Parathyroid adenoma (tissue), 2 donors: ENCODE measurements at regions not wholly inside any gene's neighbourhood (a gene's known extent, or its start where the extent isn't known, plus 50 kb on each side); places are given as distances from the start of the nearest gene placed in this dataset.

Experiments used
- H2AFZ ChIP-seq: fragments of 300-600 bp; sonication (generic); one replicate; pipeline ENCODE4 v1.7.0; 2017; ENCODE audit warnings: antibody characterized with exemption, mild to moderate bottlenecking
- H3K27ac ChIP-seq: fragments of 300-600 bp; sonication (generic); one replicate; pipeline ENCODE4 v1.7.0; 2017
- H3K27me3 ChIP-seq: fragments of 300-600 bp; sonication (generic); one replicate; pipeline ENCODE4 v1.7.0; 2017; ENCODE audit warnings: low read length; ENCODE audit not compliant: control insufficient read depth, insufficient read depth
- H3K36me3 ChIP-seq: fragments of 300-600 bp; sonication (generic); one replicate; pipeline ENCODE4 v1.7.0; 2017; ENCODE audit warnings: low read length; ENCODE audit not compliant: control insufficient read depth, insufficient read depth
- H3K4me1 ChIP-seq: fragments of 300-600 bp; sonication (generic); one replicate; pipeline ENCODE4 v1.7.0; 2017; ENCODE audit warnings: control low read depth
- H3K4me2 ChIP-seq: fragments of 300-600 bp; sonication (generic); one replicate; pipeline ENCODE4 v1.7.0; 2017; ENCODE audit warnings: low read length
- H3K4me3 ChIP-seq: fragments of 300-600 bp; sonication (generic); one replicate; pipeline ENCODE4 v1.7.0; 2017; ENCODE audit warnings: low read depth, low read length
- H3K79me2 ChIP-seq: fragments of 300-600 bp; sonication (generic); one replicate; pipeline ENCODE4 v1.7.0; 2017; ENCODE audit warnings: control low read depth
- H3K9ac ChIP-seq: fragments of 300-600 bp; sonication (generic); one replicate; pipeline ENCODE4 v1.7.0; 2017; ENCODE audit warnings: mild to moderate bottlenecking
- H3K9me3 ChIP-seq: fragments of 300-600 bp; sonication (generic); one replicate; pipeline ENCODE4 v1.7.0; 2017; ENCODE audit warnings: low read length; ENCODE audit not compliant: control insufficient read depth
- CTCF ChIP-seq: fragments of 300-600 bp; sonication (generic); IDR thresholded peaks from one replicate; pipeline ENCODE4 v1.7.0; 2017; ENCODE audit warnings: antibody characterized with exemption, mild to moderate bottlenecking
- donor health status: primary hyperparathyroidism.

GRCh38 chr21:39046236-39046916, 136.9 kb downstream of the PSMG1 start:
- Histone ChIP-seq H3K9me3 (no peaks in the 10 kb centered on the region), H3K4me1 (no peaks in the 10 kb centered on the region), H3K9ac (no peak overlapping the region), H3K4me2 (no peak overlapping the region), H2AFZ (no peak overlapping the region), H3K36me3 (no peaks in the 10 kb centered on the region), H3K27ac (no peak overlapping the region), H3K4me3 (no peak overlapping the region), H3K27me3 (no peaks in the 10 kb centered on the region), H3K79me2 (no peaks in the 10 kb centered on the region)
- no peak for TF ChIP-seq CTCF

GRCh38 chr21:39041816-39042215, 141.4 kb downstream of the PSMG1 start:
- TF ChIP-seq CTCF = no peak
- no peaks in the 10 kb centered on the region for H3K4me1 ChIP-seq
- no peak overlapping the region for H3K4me2 ChIP-seq
- H3K27ac ChIP-seq = no peak overlapping the region
- no peaks in the 10 kb centered on the region for H3K36me3 ChIP-seq
- H3K79me2 ChIP-seq = no peaks in the 10 kb centered on the region
- no peaks in the 10 kb centered on the region for H3K27me3 ChIP-seq
- H3K9me3 ChIP-seq = no peaks in the 10 kb centered on the region
- no peak overlapping the region for H3K4me3 ChIP-seq
- H2AFZ ChIP-seq = no peak overlapping the region
- H3K9ac ChIP-seq = no peak overlapping the region

- Histone ChIP-seq H3K9me3 (no peaks in the 10 kb centered on the region), H3K27me3 (no peaks in the 10 kb centered on the region), H3K4me3 (no peak overlapping the region), H3K36me3 (no peaks in the 10 kb centered on the region), H3K4me2 (no peak overlapping the region), H3K79me2 (no peaks in the 10 kb centered on the region), H3K27ac (peak overlapping the region; percentile 81), H3K4me1 (no peaks in the 10 kb centered on the region), H3K9ac (no peak overlapping the region), H2AFZ (no peak overlapping the region)
- TF ChIP-seq CTCF = no peak
Measured at GRCh38 chr21:39040494-39041110, 142.6 kb downstream of the PSMG1 start.

GRCh38 chr21:39037807-39038405, 145.3 kb downstream of the PSMG1 start:
- no peaks in the 10 kb centered on the region for H3K9me3 ChIP-seq
- no peak overlapping the region for H2AFZ ChIP-seq
- no peak overlapping the region for H3K4me2 ChIP-seq
- no peaks in the 10 kb centered on the region for H3K36me3 ChIP-seq
- H3K27ac ChIP-seq = no peak overlapping the region
- no peak overlapping the region for H3K9ac ChIP-seq
- no peaks in the 10 kb centered on the region for H3K4me1 ChIP-seq
- no peaks in the 10 kb centered on the region for H3K27me3 ChIP-seq
- H3K79me2 ChIP-seq = no peaks in the 10 kb centered on the region
- H3K4me3 ChIP-seq = no peak overlapping the region
- TF ChIP-seq CTCF = no peak
